H9 (cell line): ENCODE measurements at regions not wholly inside any gene's neighbourhood (a gene's known extent, or its start where the extent isn't known, plus 50 kb on each side); places are given as distances from the start of the nearest gene placed in this dataset.

Source experiments
- DNase-seq: peaks from one replicate; pipeline ENCODE4 v3.0.0-alpha.2; 2017
- H2AFZ ChIP-seq: one replicate; pipeline ENCODE4 v1.6.1; 2013; ENCODE audit warnings: mild to moderate bottlenecking, low read length, control low read depth, moderate library complexity
- H2AK5ac ChIP-seq: 2 replicates; pipeline ENCODE4 v1.6.1; 2013; ENCODE audit warnings: low read length, control low read depth, mixed read lengths; ENCODE audit not compliant: insufficient read length
- H2BK120ac ChIP-seq: one replicate; pipeline ENCODE4 v1.6.1; 2013; ENCODE audit warnings: low read depth, mild to moderate bottlenecking, low read length, control low read depth, inconsistent platforms; ENCODE audit not compliant: poor library complexity, severe bottlenecking
- H2BK12ac ChIP-seq: 2 replicates; pipeline ENCODE4 v1.6.1; 2013; ENCODE audit warnings: low read length, control low read depth, mixed read lengths, low read depth; ENCODE audit not compliant: insufficient read length
- H2BK15ac ChIP-seq: 2 replicates; pipeline ENCODE4 v1.6.1; 2013; ENCODE audit warnings: low read depth, low read length, control low read depth
- H2BK20ac ChIP-seq: one replicate; pipeline ENCODE4 v1.6.1; 2013; ENCODE audit warnings: low read depth, mild to moderate bottlenecking, low read length, control low read depth, inconsistent platforms; ENCODE audit not compliant: poor library complexity, severe bottlenecking
- H2BK5ac ChIP-seq: 2 replicates; pipeline ENCODE4 v1.6.1; 2013; ENCODE audit warnings: low read length, control low read depth, mixed read lengths; ENCODE audit not compliant: insufficient read length
- H3K14ac ChIP-seq: 2 replicates; pipeline ENCODE4 v1.6.1; 2013; ENCODE audit warnings: low read length, control low read depth; ENCODE audit not compliant: insufficient read depth
- H3K18ac ChIP-seq: 2 replicates; pipeline ENCODE4 v1.6.1; 2013; ENCODE audit warnings: low read depth, mild to moderate bottlenecking, mixed read lengths, low read length, control low read depth; ENCODE audit not compliant: insufficient read length
- H3K23ac ChIP-seq: 2 replicates; pipeline ENCODE4 v1.6.1; 2013; ENCODE audit warnings: low read length, control low read depth, mixed read lengths, low read depth; ENCODE audit not compliant: insufficient read length
- H3K23me2 ChIP-seq: 2 replicates; pipeline ENCODE4 v1.6.1; 2013; ENCODE audit warnings: low read depth, mild to moderate bottlenecking, mixed read lengths, low read length, control low read depth; ENCODE audit not compliant: insufficient read length, poor library complexity, severe bottlenecking
- H3K27ac ChIP-seq: 2 replicates; pipeline ENCODE4 v1.5.1; 2013; ENCODE audit warnings: low read length, control low read depth, mixed read lengths, low read depth; ENCODE audit not compliant: insufficient read length
- H3K27me3 ChIP-seq: 2 replicates; pipeline ENCODE4 v1.6.1; 2013; ENCODE audit warnings: low read length, control low read depth, inconsistent platforms; ENCODE audit not compliant: insufficient read depth
- H3K4ac ChIP-seq: 2 replicates; pipeline ENCODE4 v1.6.1; 2013; ENCODE audit warnings: low read depth, mild to moderate bottlenecking, control low read depth, inconsistent platforms, low read length, moderate library complexity
- H3K4me1 ChIP-seq: 2 replicates; pipeline ENCODE4 v1.6.1; 2013; ENCODE audit warnings: low read length, control low read depth, inconsistent platforms; ENCODE audit not compliant: insufficient read depth
- H3K4me2 ChIP-seq: 2 replicates; pipeline ENCODE4 v1.6.1; 2013; ENCODE audit warnings: low read length, control low read depth, mixed read lengths; ENCODE audit not compliant: insufficient read length, insufficient read depth
- H3K56ac ChIP-seq: 2 replicates; pipeline ENCODE4 v1.6.1; 2013; ENCODE audit warnings: low read depth, mild to moderate bottlenecking, mixed read lengths, low read length, control low read depth; ENCODE audit not compliant: insufficient read length
- H3K79me1 ChIP-seq: 2 replicates; pipeline ENCODE4 v1.6.1; 2013; ENCODE audit warnings: low read depth, mild to moderate bottlenecking, moderate library complexity, low read length, control low read depth, inconsistent platforms; ENCODE audit not compliant: insufficient read depth, poor library complexity, severe bottlenecking
- H3K79me2 ChIP-seq: 2 replicates; pipeline ENCODE4 v1.6.1; 2013; ENCODE audit warnings: low read length, control low read depth, inconsistent platforms; ENCODE audit not compliant: insufficient read depth
- H3K9ac ChIP-seq: 2 replicates; pipeline ENCODE4 v1.6.1; 2013; ENCODE audit warnings: low read length, control low read depth, mixed read lengths; ENCODE audit not compliant: insufficient read length; ENCODE audit errors: extremely low read depth
- H3K9me3 ChIP-seq: one replicate; pipeline ENCODE4 v1.6.1; 2013; ENCODE audit warnings: low read depth, low read length, inconsistent platforms; ENCODE audit not compliant: control insufficient read depth
- H3T11ph ChIP-seq: one replicate; pipeline ENCODE4 v1.6.1; 2013; ENCODE audit warnings: mild to moderate bottlenecking, low read length, control low read depth, inconsistent platforms
- H4K20me1 ChIP-seq: one replicate; pipeline ENCODE4 v1.6.1; 2013; ENCODE audit not compliant: control insufficient read depth, insufficient read length, insufficient read depth
- H4K5ac ChIP-seq: 2 replicates; pipeline ENCODE4 v1.6.1; 2013; ENCODE audit warnings: low read depth, mild to moderate bottlenecking, mixed read lengths, low read length, control low read depth; ENCODE audit not compliant: insufficient read length
- H4K8ac ChIP-seq: replicated peaks from 2 replicates; pipeline ENCODE4 v1.6.1; 2013; ENCODE audit warnings: low read length, control low read depth, mixed read lengths, low read depth; ENCODE audit not compliant: insufficient read length
- H4K91ac ChIP-seq: 2 replicates; pipeline ENCODE4 v1.6.1; 2013; ENCODE audit warnings: low read depth, mild to moderate bottlenecking, moderate library complexity, mixed read lengths, low read length, control low read depth; ENCODE audit not compliant: insufficient read length
- H3K27ac Mint-ChIP-seq, 3 experiments: 2 replicates in 2 of 3; 3 replicates in 1 of 3; pipeline ENCODE4 v1.8.0; 2020 to 2021; ENCODE audit warnings: mixed read lengths in 3 of 3, mild to moderate bottlenecking in 1 of 3, moderate library complexity in 1 of 3
- H3K27me3 Mint-ChIP-seq: 2 replicates; pipeline ENCODE4 v1.8.0; 2021; ENCODE audit warnings: low read depth, mild to moderate bottlenecking, moderate library complexity, mixed read lengths
- H3K36me3 Mint-ChIP-seq, 3 experiments: 2 replicates in 2 of 3; 3 replicates in 1 of 3; pipeline ENCODE4 v1.8.0; 2020 to 2021; ENCODE audit warnings: low read depth in 3 of 3, mixed read lengths in 3 of 3; ENCODE audit not compliant: insufficient read depth in 1 of 3
- H3K4me1 Mint-ChIP-seq, 2 experiments: 2 replicates each; pipeline ENCODE4 v1.8.0; 2020; ENCODE audit warnings: mixed read lengths in 2 of 2
- H3K4me3 Mint-ChIP-seq, 2 experiments: 2 replicates in 1 of 2; 3 replicates in 1 of 2; pipeline ENCODE4 v1.8.0; 2020 to 2021; ENCODE audit warnings: mild to moderate bottlenecking in 2 of 2, mixed read lengths in 2 of 2, moderate library complexity in 1 of 2
- H3K9me3 Mint-ChIP-seq, 2 experiments: 2 replicates in 1 of 2; 3 replicates in 1 of 2; pipeline ENCODE4 v1.8.0; 2020; ENCODE audit warnings: mild to moderate bottlenecking in 2 of 2, mixed read lengths in 2 of 2, moderate library complexity in 1 of 2
- WGBS: extraction: QIAGEN DNeasy Blood & Tissue Kit; methylation state at CpG from one replicate; pipeline ENCODE4 v1.1.7; 2013; ENCODE audit warnings: missing lambda C conversion rate, low lambda C conversion rate, mixed read lengths; ENCODE audit not compliant: insufficient read length; ENCODE audit errors: extremely low coverage; 5-methylcytosine and 5-hydroxymethylcytosine counted together
- TF ChIP-seq, protein P1 (sequence below): fragments of 200-600 bp; sonication (generic); conservative IDR thresholded peaks from 3 replicates; pipeline ENCODE4 v1.8.0; 2021; ENCODE audit warnings: antibody characterized with exemption, mild to moderate bottlenecking

DNA sequence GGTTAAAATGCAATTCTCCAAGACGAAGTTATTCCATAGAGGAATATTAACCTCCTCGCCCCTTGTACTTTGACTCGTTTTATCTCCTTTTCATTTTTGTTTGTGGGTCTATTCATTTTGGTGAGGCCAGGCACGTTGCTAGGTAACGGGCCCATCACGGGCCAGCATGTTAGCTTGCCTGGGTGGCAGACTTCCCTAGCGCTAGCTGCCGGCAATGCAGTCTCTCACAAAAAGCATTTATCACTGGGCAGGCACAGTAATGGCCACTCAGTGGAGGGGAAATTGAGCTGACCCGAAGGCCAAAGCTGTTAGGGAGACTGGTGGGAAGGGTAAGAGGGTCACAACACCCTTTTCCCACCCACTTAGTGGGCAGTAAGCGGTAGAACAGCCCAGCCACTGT lies 234.4 kb upstream of the FOXD3 start:
- Histone ChIP-seq H3T11ph (no peak overlapping the region), H2AFZ (no peak overlapping the region), H3K79me1 (no peaks in the 10 kb centered on the region), H4K91ac (no peak overlapping the region), H3K27me3 (no peaks in the 10 kb centered on the region), H2BK12ac (no peak overlapping the region), H3K9ac (no peak overlapping the region), H3K27ac (no peak overlapping the region), H3K9me3 (no peaks in the 10 kb centered on the region), H2BK20ac (no peak overlapping the region), H3K4me2 (no peak overlapping the region), H3K56ac (no peak overlapping the region), H3K4me1 (no peaks in the 10 kb centered on the region), H2AK5ac (no peak overlapping the region), H3K79me2 (no peaks in the 10 kb centered on the region), H4K20me1 (no peaks in the 10 kb centered on the region), H3K14ac (no peak overlapping the region), H3K23me2 (no peaks in the 10 kb centered on the region), H3K23ac (no peak overlapping the region), H3K4ac (no peak overlapping the region), H4K8ac (no peak overlapping the region), H2BK15ac (no peak overlapping the region), H2BK5ac (no peak overlapping the region), H4K5ac (no peak overlapping the region), H2BK120ac (no peak overlapping the region), H3K18ac (no peak overlapping the region)
- Mint-ChIP-seq H3K27ac (peak overlapping the region in 2 of 3 experiments; percentile 66 to 79; a peak in 4 of 7 replicates), H3K9me3 (peaks cover 3 to 5% of the 10 kb centered on the region in 2 experiments; a peak in 3 of 5 replicates), H3K27me3 (no peaks in the 10 kb centered on the region), H3K4me3 (no peak overlapping the region), H3K4me1 (peaks cover 6 to 21% of the 10 kb centered on the region in 2 experiments), H3K36me3 (no peaks in the 10 kb centered on the region; a peak in 1 of 7 replicates)
- TF ChIP-seq, protein P1, sequence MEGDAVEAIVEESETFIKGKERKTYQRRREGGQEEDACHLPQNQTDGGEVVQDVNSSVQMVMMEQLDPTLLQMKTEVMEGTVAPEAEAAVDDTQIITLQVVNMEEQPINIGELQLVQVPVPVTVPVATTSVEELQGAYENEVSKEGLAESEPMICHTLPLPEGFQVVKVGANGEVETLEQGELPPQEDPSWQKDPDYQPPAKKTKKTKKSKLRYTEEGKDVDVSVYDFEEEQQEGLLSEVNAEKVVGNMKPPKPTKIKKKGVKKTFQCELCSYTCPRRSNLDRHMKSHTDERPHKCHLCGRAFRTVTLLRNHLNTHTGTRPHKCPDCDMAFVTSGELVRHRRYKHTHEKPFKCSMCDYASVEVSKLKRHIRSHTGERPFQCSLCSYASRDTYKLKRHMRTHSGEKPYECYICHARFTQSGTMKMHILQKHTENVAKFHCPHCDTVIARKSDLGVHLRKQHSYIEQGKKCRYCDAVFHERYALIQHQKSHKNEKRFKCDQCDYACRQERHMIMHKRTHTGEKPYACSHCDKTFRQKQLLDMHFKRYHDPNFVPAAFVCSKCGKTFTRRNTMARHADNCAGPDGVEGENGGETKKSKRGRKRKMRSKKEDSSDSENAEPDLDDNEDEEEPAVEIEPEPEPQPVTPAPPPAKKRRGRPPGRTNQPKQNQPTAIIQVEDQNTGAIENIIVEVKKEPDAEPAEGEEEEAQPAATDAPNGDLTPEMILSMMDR = peak; percentile 57
- WGBS = no CpG with 5 or more reads among the region's 10 CpGs
- DNase-seq = peak; percentile 90
